ENCODE measurements at regions not wholly inside any gene's neighbourhood (a gene's known extent, or its start where the extent isn't known, plus 50 kb on each side); places are given as distances from the start of the nearest gene placed in this dataset.

DNA sequence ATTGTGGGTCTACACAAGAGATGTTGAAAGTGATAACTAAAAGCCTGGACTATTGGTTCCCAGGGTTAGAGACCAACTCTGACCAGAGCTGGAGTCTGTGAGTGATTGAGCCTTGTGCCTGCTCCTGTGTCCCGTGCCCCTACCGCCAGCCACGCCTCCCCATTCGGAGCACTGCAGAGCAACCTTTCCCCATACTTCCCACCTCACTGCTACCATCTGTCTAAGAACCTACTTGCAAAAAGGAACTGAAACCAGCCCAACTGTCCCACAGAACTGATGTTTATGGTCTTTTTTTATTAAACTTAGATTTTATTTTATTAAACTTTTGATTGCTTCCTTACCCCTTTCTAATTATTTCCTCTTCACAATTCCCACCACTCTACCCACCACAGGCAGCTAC lies 300.3 kb upstream of the MGAT5 start:
- TF ChIP-seq, protein P1, sequence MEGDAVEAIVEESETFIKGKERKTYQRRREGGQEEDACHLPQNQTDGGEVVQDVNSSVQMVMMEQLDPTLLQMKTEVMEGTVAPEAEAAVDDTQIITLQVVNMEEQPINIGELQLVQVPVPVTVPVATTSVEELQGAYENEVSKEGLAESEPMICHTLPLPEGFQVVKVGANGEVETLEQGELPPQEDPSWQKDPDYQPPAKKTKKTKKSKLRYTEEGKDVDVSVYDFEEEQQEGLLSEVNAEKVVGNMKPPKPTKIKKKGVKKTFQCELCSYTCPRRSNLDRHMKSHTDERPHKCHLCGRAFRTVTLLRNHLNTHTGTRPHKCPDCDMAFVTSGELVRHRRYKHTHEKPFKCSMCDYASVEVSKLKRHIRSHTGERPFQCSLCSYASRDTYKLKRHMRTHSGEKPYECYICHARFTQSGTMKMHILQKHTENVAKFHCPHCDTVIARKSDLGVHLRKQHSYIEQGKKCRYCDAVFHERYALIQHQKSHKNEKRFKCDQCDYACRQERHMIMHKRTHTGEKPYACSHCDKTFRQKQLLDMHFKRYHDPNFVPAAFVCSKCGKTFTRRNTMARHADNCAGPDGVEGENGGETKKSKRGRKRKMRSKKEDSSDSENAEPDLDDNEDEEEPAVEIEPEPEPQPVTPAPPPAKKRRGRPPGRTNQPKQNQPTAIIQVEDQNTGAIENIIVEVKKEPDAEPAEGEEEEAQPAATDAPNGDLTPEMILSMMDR (conservative IDR thresholded peaks at IDR 0.05; ENCODE audit: low read depth, low read length) = no peak
- no peak for TF ChIP-seq BHLHE40 (IDR thresholded peaks at IDR 0.05; ENCODE audit: low read depth, low read length)
- no peak for TF ChIP-seq POLR2A (IDR thresholded peaks at IDR 0.05; ENCODE audit: low read depth, low read length)
- no peak for TF ChIP-seq RAD21 (IDR thresholded peaks at IDR 0.05; ENCODE audit: low read length)
- TF ChIP-seq SMC3 (IDR thresholded peaks at IDR 0.05; ENCODE audit: low read depth, low read length) = no peak
- no peak for TF ChIP-seq MXI1 (IDR thresholded peaks at IDR 0.05; ENCODE audit: borderline replicate concordance, low read depth, low read length)
- no peak for TF ChIP-seq RCOR1 (IDR thresholded peaks at IDR 0.05; ENCODE audit: insufficient replicate concordance, low read length)
- TF ChIP-seq, protein P2, sequence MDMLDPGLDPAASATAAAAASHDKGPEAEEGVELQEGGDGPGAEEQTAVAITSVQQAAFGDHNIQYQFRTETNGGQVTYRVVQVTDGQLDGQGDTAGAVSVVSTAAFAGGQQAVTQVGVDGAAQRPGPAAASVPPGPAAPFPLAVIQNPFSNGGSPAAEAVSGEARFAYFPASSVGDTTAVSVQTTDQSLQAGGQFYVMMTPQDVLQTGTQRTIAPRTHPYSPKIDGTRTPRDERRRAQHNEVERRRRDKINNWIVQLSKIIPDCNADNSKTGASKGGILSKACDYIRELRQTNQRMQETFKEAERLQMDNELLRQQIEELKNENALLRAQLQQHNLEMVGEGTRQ (IDR thresholded peaks at IDR 0.05; ENCODE audit: low read depth, low read length) = no peak
- no peak for TF ChIP-seq FOS (IDR thresholded peaks at IDR 0.05; ENCODE audit: low read depth, low read length)
- TF ChIP-seq MAFK (IDR thresholded peaks at IDR 0.05; ENCODE audit: low read depth, low read length) = no peak
